ENCODE measurements at regions not wholly inside any gene's neighbourhood (a gene's known extent, or its start where the extent isn't known, plus 50 kb on each side); places are given as distances from the start of the nearest gene placed in this dataset.

- no peak for TF ChIP-seq POLR2A (IDR thresholded peaks at IDR 0.05)
- TF ChIP-seq, protein P1, sequence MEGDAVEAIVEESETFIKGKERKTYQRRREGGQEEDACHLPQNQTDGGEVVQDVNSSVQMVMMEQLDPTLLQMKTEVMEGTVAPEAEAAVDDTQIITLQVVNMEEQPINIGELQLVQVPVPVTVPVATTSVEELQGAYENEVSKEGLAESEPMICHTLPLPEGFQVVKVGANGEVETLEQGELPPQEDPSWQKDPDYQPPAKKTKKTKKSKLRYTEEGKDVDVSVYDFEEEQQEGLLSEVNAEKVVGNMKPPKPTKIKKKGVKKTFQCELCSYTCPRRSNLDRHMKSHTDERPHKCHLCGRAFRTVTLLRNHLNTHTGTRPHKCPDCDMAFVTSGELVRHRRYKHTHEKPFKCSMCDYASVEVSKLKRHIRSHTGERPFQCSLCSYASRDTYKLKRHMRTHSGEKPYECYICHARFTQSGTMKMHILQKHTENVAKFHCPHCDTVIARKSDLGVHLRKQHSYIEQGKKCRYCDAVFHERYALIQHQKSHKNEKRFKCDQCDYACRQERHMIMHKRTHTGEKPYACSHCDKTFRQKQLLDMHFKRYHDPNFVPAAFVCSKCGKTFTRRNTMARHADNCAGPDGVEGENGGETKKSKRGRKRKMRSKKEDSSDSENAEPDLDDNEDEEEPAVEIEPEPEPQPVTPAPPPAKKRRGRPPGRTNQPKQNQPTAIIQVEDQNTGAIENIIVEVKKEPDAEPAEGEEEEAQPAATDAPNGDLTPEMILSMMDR (IDR thresholded peaks at IDR 0.05), result no peak
Measured at GRCh38 chr6:86331265-86331840, 606.0 kb upstream of the HTR1E start.
